Esophagus squamous epithelium (tissue), 4 donors: ENCODE measurements at regions not wholly inside any gene's neighbourhood (a gene's known extent, or its start where the extent isn't known, plus 50 kb on each side); places are given as distances from the start of the nearest gene placed in this dataset.

Experiments
- POLR2A ChIP-seq, 4 donors: fragments of 450-650 bp; IDR thresholded peaks; one replicate each; pipeline ENCODE4 v1.6.1; 2017; ENCODE audit warnings: antibody characterized with exemption in 4 of 4, mild to moderate bottlenecking in 4 of 4, moderate library complexity in 3 of 4
- TF ChIP-seq, protein P1 (sequence below), 6 experiments: fragments of 450-650 bp in 4 of 6; fragments of 200-600 bp in 2 of 6; sonication (generic) in 2 of 6; IDR thresholded peaks; one replicate each; pipeline ENCODE4 v1.5.1; 2016 to 2019; ENCODE audit warnings: antibody characterized with exemption in 6 of 6, mild to moderate bottlenecking in 4 of 6, moderate library complexity in 4 of 6

DNA sequence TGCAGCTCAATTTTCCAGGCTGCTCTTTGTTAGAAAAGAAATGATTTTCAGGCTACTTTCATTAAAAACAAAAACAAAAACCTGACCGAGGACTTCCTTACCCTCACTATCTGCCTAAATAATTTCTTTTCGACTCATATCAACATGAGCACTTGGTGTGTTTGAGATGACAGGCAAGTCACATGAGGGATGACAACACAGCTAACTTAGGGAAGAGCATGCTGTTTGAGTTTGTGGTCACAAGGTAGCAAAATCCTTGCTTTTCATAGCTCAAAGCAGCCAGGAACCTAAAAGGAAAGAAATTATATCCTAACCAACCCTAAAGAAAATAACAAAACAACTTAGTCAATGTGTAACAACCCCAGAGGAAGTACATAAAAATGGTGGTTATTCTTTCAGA lies 459.5 kb downstream of the KIF16B start:
- TF ChIP-seq, protein P1, sequence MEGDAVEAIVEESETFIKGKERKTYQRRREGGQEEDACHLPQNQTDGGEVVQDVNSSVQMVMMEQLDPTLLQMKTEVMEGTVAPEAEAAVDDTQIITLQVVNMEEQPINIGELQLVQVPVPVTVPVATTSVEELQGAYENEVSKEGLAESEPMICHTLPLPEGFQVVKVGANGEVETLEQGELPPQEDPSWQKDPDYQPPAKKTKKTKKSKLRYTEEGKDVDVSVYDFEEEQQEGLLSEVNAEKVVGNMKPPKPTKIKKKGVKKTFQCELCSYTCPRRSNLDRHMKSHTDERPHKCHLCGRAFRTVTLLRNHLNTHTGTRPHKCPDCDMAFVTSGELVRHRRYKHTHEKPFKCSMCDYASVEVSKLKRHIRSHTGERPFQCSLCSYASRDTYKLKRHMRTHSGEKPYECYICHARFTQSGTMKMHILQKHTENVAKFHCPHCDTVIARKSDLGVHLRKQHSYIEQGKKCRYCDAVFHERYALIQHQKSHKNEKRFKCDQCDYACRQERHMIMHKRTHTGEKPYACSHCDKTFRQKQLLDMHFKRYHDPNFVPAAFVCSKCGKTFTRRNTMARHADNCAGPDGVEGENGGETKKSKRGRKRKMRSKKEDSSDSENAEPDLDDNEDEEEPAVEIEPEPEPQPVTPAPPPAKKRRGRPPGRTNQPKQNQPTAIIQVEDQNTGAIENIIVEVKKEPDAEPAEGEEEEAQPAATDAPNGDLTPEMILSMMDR (IDR thresholded peaks at IDR 0.05) = no peak
- TF ChIP-seq POLR2A (IDR thresholded peaks at IDR 0.05) = no peak
